Prostate gland (tissue), 2 donors: ENCODE measurements at regions not wholly inside any gene's neighbourhood (a gene's known extent, or its start where the extent isn't known, plus 50 kb on each side); places are given as distances from the start of the nearest gene placed in this dataset.

ENCODE experiments used
- DNase-seq: peaks from one replicate; pipeline ENCODE4 v3.0.0-alpha.2; 2019; ENCODE audit warnings: low spot score
- H3K27ac ChIP-seq, 2 donors: fragments of 200-600 bp; sonication (generic); 2 replicates each; pipeline ENCODE4 v1.5.1; 2017 to 2019
- H3K27me3 ChIP-seq: fragments of 200-600 bp; sonication (generic); replicated peaks from 2 replicates; pipeline ENCODE4 v1.5.1; 2019; ENCODE audit not compliant: insufficient read depth
- H3K36me3 ChIP-seq, 2 donors: fragments of 200-600 bp; sonication (generic); 1 replicate in 1 of 2; 2 replicates in 1 of 2; pipeline versions ENCODE4 v1.5.1 to v1.8.1; 2017 to 2019
- H3K4me1 ChIP-seq: fragments of 200-600 bp; sonication (generic); replicated peaks from 2 replicates; pipeline ENCODE4 v1.5.1; 2019
- H3K4me3 ChIP-seq, 2 donors: fragments of 200-600 bp; sonication (generic); 2 replicates each; pipeline ENCODE4 v1.5.1; 2017 to 2019
- H3K9me3 ChIP-seq: fragments of 200-600 bp; sonication (generic); 2 replicates; pipeline ENCODE4 v1.5.1; 2017
- CTCF ChIP-seq, 4 experiments: fragments of 200-600 bp in 2 of 4; fragments of 450-650 bp in 2 of 4; sonication (generic) in 2 of 4; IDR thresholded peaks; 1 replicate in 3 of 4; 2 replicates in 1 of 4; pipeline ENCODE4 v1.5.1; 2016 to 2019; ENCODE audit warnings: antibody characterized with exemption in 4 of 4, mild to moderate bottlenecking in 2 of 4, moderate library complexity in 2 of 4
- POLR2A ChIP-seq: fragments of 450-650 bp; IDR thresholded peaks from one replicate; pipeline ENCODE4 v1.6.1; 2016; ENCODE audit warnings: antibody characterized with exemption, mild to moderate bottlenecking
- POLR2AphosphoS5 ChIP-seq: sonication (generic); formaldehyde crosslinking; IDR thresholded peaks from one replicate; pipeline ENCODE4 v1.6.1; 2017; ENCODE audit warnings: antibody characterized with exemption
- WGBS: methylation state at CpG from one replicate; pipeline ENCODE4 v1.1.5; 2018; 5-methylcytosine and 5-hydroxymethylcytosine counted together
- intact Hi-C: fragments of 100-400 bp; cut with DNase I; formaldehyde crosslinking; loops from one replicate; pipeline ENCODE4 v1.14.2; 2022

GRCh38 chr10:78510566-78511323 is 477.1 kb downstream of the RPS24 start:
- 66% methylated on average over 12 of the region's 12 CpGs for WGBS
- no peak for DNase-seq
- TF ChIP-seq POLR2A (no peak), POLR2AphosphoS5 (no peak), CTCF (IDR thresholded peaks at IDR 0.05) (no peak)

GRCh38 chr10:78511324-78512204 is 477.9 kb downstream of the RPS24 start:
- no peak for TF ChIP-seq POLR2A
- no peak for TF ChIP-seq POLR2AphosphoS5
- no peak for TF ChIP-seq CTCF (IDR thresholded peaks at IDR 0.05)
- Histone ChIP-seq H3K9me3 (no peaks in the 10 kb centered on the region), H3K27me3 (no peaks in the 10 kb centered on the region), H3K27ac (peak overlapping the region in 1 of 2 donors; percentile 14), H3K36me3 (no peaks in the 10 kb centered on the region), H3K4me3 (no peak overlapping the region), H3K4me1 (no peaks in the 10 kb centered on the region)
- 56% methylated on average over 6 of the region's 6 CpGs for WGBS
- intact Hi-C loops = loop anchor here (10.0 kb wide), 2 partner anchors 197 to 297 kb away; no protein-coding TSS in a partner anchor
- DNase-seq = no peak

More at GRCh38 chr10:78510566-78511323, 477.1 kb downstream of the RPS24 start:
- no peaks in the 10 kb centered on the region for H3K36me3 ChIP-seq
- no peaks in the 10 kb centered on the region for H3K27me3 ChIP-seq
- no peaks in the 10 kb centered on the region for H3K9me3 ChIP-seq
- H3K4me3 ChIP-seq = no peak overlapping the region
- no peaks in the 10 kb centered on the region for H3K4me1 ChIP-seq
- peak overlapping the region; percentile 13 to 14 for H3K27ac ChIP-seq
- intact Hi-C loops = loop anchor here (10.0 kb wide), 2 partner anchors 196 to 296 kb away; no protein-coding TSS in a partner anchor

- no peaks in the 10 kb centered on the region for H3K27me3 ChIP-seq
- 80% methylated on average over 3 of the region's 3 CpGs for WGBS
- H3K9me3 ChIP-seq = no peaks in the 10 kb centered on the region
- no peaks in the 10 kb centered on the region for H3K36me3 ChIP-seq
- no peaks in the 10 kb centered on the region for H3K4me1 ChIP-seq
- no peak for DNase-seq
- no peak for TF ChIP-seq POLR2A
- no peak for TF ChIP-seq POLR2AphosphoS5
- no peak for TF ChIP-seq CTCF (IDR thresholded peaks at IDR 0.05)
- H3K4me3 ChIP-seq = no peak overlapping the region
- intact Hi-C loops = loop anchor here (10.0 kb wide), 2 partner anchors 197 to 297 kb away; no protein-coding TSS in a partner anchor
- no peak overlapping the region for H3K27ac ChIP-seq
Measured at GRCh38 chr10:78512205-78512550, 478.5 kb downstream of the RPS24 start.

GRCh38 chr10:78513330-78513729 is 479.7 kb downstream of the RPS24 start:
- Histone ChIP-seq H3K27ac (no peak overlapping the region), H3K9me3 (no peaks in the 10 kb centered on the region), H3K27me3 (no peaks in the 10 kb centered on the region), H3K36me3 (no peaks in the 10 kb centered on the region), H3K4me1 (no peaks in the 10 kb centered on the region), H3K4me3 (no peak overlapping the region)
- 41% methylated on average over 2 of the region's 2 CpGs for WGBS
- intact Hi-C loops = loop anchor here (10.0 kb wide), 2 partner anchors 199 to 299 kb away; no protein-coding TSS in a partner anchor
- no peak for TF ChIP-seq CTCF (IDR thresholded peaks at IDR 0.05)
- DNase-seq = no peak
